ENCODE measurements at regions not wholly inside any gene's neighbourhood (a gene's known extent, or its start where the extent isn't known, plus 50 kb on each side); places are given as distances from the start of the nearest gene placed in this dataset.

GRCh38 chr14:21863289-21863688 is 189.7 kb upstream of the OR4E1 start:
- TF ChIP-seq CTCF (conservative IDR thresholded peaks at IDR 0.05; ENCODE audit: low read length) = no peak
- no peak for TF ChIP-seq EZH2phosphoT487 (IDR thresholded peaks at IDR 0.05; ENCODE audit: borderline replicate concordance)

All from Loucy (cell line).